K562 (cell line): ENCODE measurements at regions not wholly inside any gene's neighbourhood (a gene's known extent, or its start where the extent isn't known, plus 50 kb on each side); places are given as distances from the start of the nearest gene placed in this dataset.

Source experiments
- ATAC-seq: fragments of 200-7000 bp; cut with Tn5 transposase; 3 replicates; pipeline ENCODE4 v1.9.1; 2020; ENCODE audit warnings: moderate library complexity
- BruUV-seq: library from RNA; stranded (reverse); fragments of 400-500 nt; replicated peaks from 2 replicates; lab custom pipeline; 2021; lab: Mats Ljungman, UMichigan
- CTCF ChIA-PET: fragments of 300-600 bp; formaldehyde crosslinking; extraction: SDS; loops from one replicate; lab custom pipeline; 2021; ENCODE audit warnings: low intra/inter-chr PET ratio; lab: Yijun Ruan, JAX
- POLR2A ChIA-PET: fragments of 300-600, 350-650 bp; sonication (Branson Sonifier 250); formaldehyde crosslinking; extraction: SDS; loops from one replicate; lab custom pipeline; 2021; ENCODE audit warnings: antibody characterized with exemption, inconsistent platforms; lab: Yijun Ruan, JAX
- DNase-seq, 4 experiments: peaks; one replicate each; pipeline versions ENCODE4 v3.0.0 to v3.0.0-alpha.2; 2011 to 2018; ENCODE audit warnings: low spot score in 3 of 4, mixed read lengths in 3 of 4; ENCODE audit errors: extremely low read depth in 1 of 4
- FAIRE-seq: peaks from 2 replicates; lab custom pipeline; 2011; peaks lifted over from hg19 to GRCh38; lab: Jason Lieb, UNC
- H2AFZ ChIP-seq: 2 replicates; pipeline ENCODE4 v1.6.0; 2011; ENCODE audit warnings: low read depth, low read length, control low read depth, inconsistent platforms
- H3K27ac ChIP-seq: fragments of 200-600 bp; 3 replicates; pipeline ENCODE4 v1.8.0; 2011; ENCODE audit warnings: low read depth, mild to moderate bottlenecking, control low read depth, inconsistent platforms, low read length, moderate library complexity, mixed read lengths; ENCODE audit errors: extremely low read depth
- H3K27me3 ChIP-seq, 2 experiments: fragments of 300-600 bp in 1 of 2; 2 replicates in 1 of 2; 3 replicates in 1 of 2; pipeline versions ENCODE4 v1.6.0 to v1.8.0; 2011; ENCODE audit warnings: inconsistent platforms in 2 of 2, low read length in 2 of 2, mild to moderate bottlenecking in 1 of 2, mixed read lengths in 1 of 2, moderate library complexity in 1 of 2; ENCODE audit not compliant: control insufficient read depth in 2 of 2, insufficient read depth in 2 of 2
- H3K36me3 ChIP-seq: fragments of 300-600 bp; 3 replicates; pipeline ENCODE4 v1.8.0; 2011; ENCODE audit warnings: mild to moderate bottlenecking, low read length, inconsistent platforms; ENCODE audit not compliant: control insufficient read depth, insufficient read depth
- H3K4me1 ChIP-seq, 2 experiments: fragments of 200-600 bp in 1 of 2; replicated peaks in 1 of 2; 2 replicates in 1 of 2; 3 replicates in 1 of 2; pipeline versions ENCODE4 v1.5.1 to v1.8.0; 2011; ENCODE audit warnings: inconsistent platforms in 2 of 2, low read length in 2 of 2, mild to moderate bottlenecking in 1 of 2, mixed read lengths in 1 of 2, moderate library complexity in 1 of 2; ENCODE audit not compliant: control insufficient read depth in 2 of 2, insufficient read depth in 2 of 2
- H3K4me2 ChIP-seq: 2 replicates; pipeline ENCODE4 v1.6.1; 2011; ENCODE audit warnings: low read length, control low read depth, inconsistent platforms, mixed read lengths; ENCODE audit not compliant: insufficient read depth
- H3K4me3 ChIP-seq: fragments of 200-600 bp; sonication (generic), shearing (Covaris generic); 2 replicates; pipeline ENCODE4 v1.5.1; 2016; ENCODE audit warnings: control low read depth, inconsistent platforms
- H3K79me2 ChIP-seq: fragments of 200-600 bp; 3 replicates; pipeline ENCODE4 v1.8.0; 2011; ENCODE audit warnings: low read length, inconsistent platforms; ENCODE audit not compliant: control insufficient read depth, insufficient read depth
- H3K9ac ChIP-seq, 2 experiments: 2 replicates each; pipeline versions ENCODE4 v1.6.0 to v1.6.1; 2011; ENCODE audit warnings: low read depth in 2 of 2, low read length in 2 of 2, control low read depth in 1 of 2, inconsistent platforms in 1 of 2, mild to moderate bottlenecking in 1 of 2, mixed read lengths in 1 of 2; ENCODE audit not compliant: insufficient read depth in 1 of 2
- H3K9me1 ChIP-seq: one replicate; pipeline ENCODE4 v1.6.0; 2011; ENCODE audit warnings: inconsistent platforms, mild to moderate bottlenecking, low read length, moderate library complexity; ENCODE audit not compliant: control insufficient read depth, insufficient read depth
- H3K9me3 ChIP-seq: replicated peaks from 2 replicates; pipeline ENCODE4 v1.5.1; 2011; ENCODE audit warnings: low read depth, low read length, inconsistent platforms; ENCODE audit not compliant: control insufficient read depth, insufficient read depth
- H4K20me1 ChIP-seq: replicated peaks from 2 replicates; pipeline ENCODE4 v1.6.1; 2011; ENCODE audit warnings: low read length, inconsistent platforms, mixed read lengths; ENCODE audit not compliant: control insufficient read depth, insufficient read depth
- BACH1 ChIP-seq: fragments of 200-800 bp; sonication (Bioruptor generic); IDR thresholded peaks from 2 replicates; pipeline ENCODE4 v1.6.1; 2016; ENCODE audit warnings: missing genetic modification characterization, missing compliant biosample characterization
- BHLHE40 ChIP-seq: IDR thresholded peaks from 2 replicates; pipeline ENCODE4 v1.6.1; 2011; ENCODE audit warnings: low read length, improper control_type of control experiment
- CBFA2T3 ChIP-seq: fragments of 450-650 bp; IDR thresholded peaks from 2 replicates; pipeline ENCODE4 v1.6.1; 2017
- ETV5 ChIP-seq: sonication (generic); formaldehyde crosslinking; IDR thresholded peaks from 2 replicates; pipeline ENCODE4 v1.4.0; 2020; ENCODE audit warnings: low read depth, mild to moderate bottlenecking, missing genetic modification reagents
- FIP1L1 ChIP-seq: fragments of 200-400 bp; formaldehyde crosslinking; IDR thresholded peaks from 2 replicates; pipeline ENCODE4 v1.6.1; 2018; ENCODE audit warnings: mild to moderate bottlenecking, low read depth, low read length; ENCODE audit not compliant: poor library complexity, severe bottlenecking
- GABPA ChIP-seq: fragments of 200-800 bp; sonication (Bioruptor generic); conservative IDR thresholded peaks from 2 replicates; pipeline ENCODE4 v1.6.1; 2016; ENCODE audit warnings: low read depth, missing genetic modification characterization, missing compliant biosample characterization
- GATAD2A ChIP-seq: fragments of 450-650 bp; IDR thresholded peaks from 2 replicates; pipeline ENCODE4 v1.6.1; 2017
- JUN ChIP-seq, 2 experiments: sonication (generic) in 1 of 2; formaldehyde crosslinking in 1 of 2; IDR thresholded peaks; 2 replicates each; pipeline versions ENCODE4 v1.6.1 to v1.8.0; 2012 to 2022; ENCODE audit warnings: borderline replicate concordance in 2 of 2, mild to moderate bottlenecking in 2 of 2, improper control_type of control experiment in 1 of 2, low read depth in 1 of 2, low read length in 1 of 2, missing genetic modification reagents in 1 of 2
- MTA2 ChIP-seq: fragments of 450-650 bp; IDR thresholded peaks from 2 replicates; pipeline ENCODE4 v1.6.1; 2016; ENCODE audit warnings: low read depth
- NCOA6 ChIP-seq: fragments of 450-650 bp; IDR thresholded peaks from 2 replicates; pipeline ENCODE4 v1.6.1; 2017; ENCODE audit warnings: mild to moderate bottlenecking
- PYGO2 ChIP-seq: fragments of 450-650 bp; IDR thresholded peaks from 2 replicates; pipeline ENCODE4 v1.6.1; 2016; ENCODE audit warnings: mild to moderate bottlenecking, missing genetic modification characterization, moderate library complexity, missing compliant biosample characterization
- SIN3B ChIP-seq: fragments of 450-650 bp; IDR thresholded peaks from 2 replicates; pipeline ENCODE4 v1.6.1; 2017; ENCODE audit warnings: low read depth, mild to moderate bottlenecking, moderate library complexity
- SMAD3 ChIP-seq: fragments of 450-650 bp; formaldehyde crosslinking; conservative IDR thresholded peaks from 2 replicates; pipeline ENCODE4 v1.4.0; 2020; ENCODE audit warnings: mild to moderate bottlenecking
- TAF7 ChIP-seq: fragments of 450-650 bp; IDR thresholded peaks from 2 replicates; pipeline ENCODE4 v1.6.1; 2016; ENCODE audit warnings: missing genetic modification characterization, missing compliant biosample characterization
- ZBTB8A ChIP-seq: fragments of 450-650 bp; IDR thresholded peaks from 2 replicates; pipeline ENCODE4 v1.6.1; 2018; ENCODE audit warnings: mild to moderate bottlenecking, moderate library complexity; ENCODE audit not compliant: partially characterized antibody
- ZKSCAN3 ChIP-seq: fragments of 250-450 bp; sonication (Bioruptor Pico); IDR thresholded peaks from 2 replicates; pipeline ENCODE4 v1.4.0; 2020
- ZNF431 ChIP-seq: sonication (generic); formaldehyde crosslinking; IDR thresholded peaks from 2 replicates; pipeline ENCODE4 v1.8.0; 2022; ENCODE audit warnings: mild to moderate bottlenecking, missing genetic modification reagents
- ZNF707 ChIP-seq: fragments of 250-450 bp; sonication (Bioruptor Pico); conservative IDR thresholded peaks from 2 replicates; pipeline ENCODE4 v1.8.0; 2022; ENCODE audit warnings: inconsistent platforms, mild to moderate bottlenecking, moderate library complexity
- ZNF780A ChIP-seq: fragments of 250-450 bp; sonication (Bioruptor Pico); IDR thresholded peaks from 2 replicates; pipeline ENCODE4 v1.5.0; 2021; ENCODE audit warnings: mild to moderate bottlenecking
- WGBS: fragments of 100-300 bp; shearing (Covaris generic); methylation state at CpG from one replicate; pipeline ENCODE4 v1.1.6; 2016; ENCODE audit warnings: low coverage, mixed read lengths; ENCODE audit not compliant: insufficient coverage; ENCODE audit errors: missing lambda C conversion rate; 5-methylcytosine and 5-hydroxymethylcytosine counted together
- in situ Hi-C: fragments of 300-500 bp; cut with MboI; formaldehyde crosslinking; loops from 4 replicates; pipeline ENCODE4 v1.15.0; 2018; ENCODE audit warnings: inconsistent platforms, mixed read lengths
- intact Hi-C: fragments of 100-400 bp; cut with micrococcal nuclease; formaldehyde crosslinking; loops from 2 replicates; pipeline ENCODE4 v1.14.2; 2022

DNA sequence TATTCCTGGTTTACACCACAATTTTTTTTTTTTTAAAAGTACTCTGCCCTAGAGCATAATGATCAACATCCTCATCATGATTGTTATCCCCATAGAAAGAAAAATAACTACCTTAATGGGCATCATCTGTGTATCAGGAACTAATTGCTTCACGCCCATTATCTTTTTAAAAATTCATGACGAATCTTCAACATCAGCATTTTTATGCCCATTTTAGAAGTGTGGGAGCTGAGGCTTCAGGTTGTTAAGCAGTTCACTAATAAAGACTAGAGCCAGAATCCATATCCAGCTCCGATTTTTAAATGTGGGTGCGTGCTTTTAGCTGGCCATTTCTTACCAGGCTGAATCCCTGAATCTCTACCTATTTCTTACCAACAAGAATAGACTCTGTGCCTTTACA, 92.9 kb upstream of the KCNA4 start:
- Histone ChIP-seq H3K79me2 (no peaks in the 10 kb centered on the region), H4K20me1 (no peaks in the 10 kb centered on the region), H3K4me1 (no peaks in the 10 kb centered on the region), H3K27me3 (no peaks in the 10 kb centered on the region), H2AFZ (no peak overlapping the region), H3K9me1 (no peaks in the 10 kb centered on the region), H3K4me3 (no peak overlapping the region), H3K36me3 (no peaks in the 10 kb centered on the region), H3K4me2 (no peak overlapping the region), H3K9me3 (no peaks in the 10 kb centered on the region), H3K9ac (no peak overlapping the region), H3K27ac (no peak overlapping the region)
- WGBS, result 0% methylated on average over 4 of the region's 4 CpGs
- DNase-seq (no peak), ATAC-seq (no peak), FAIRE-seq (no peak)
- intact Hi-C loops (no loop called here), in situ Hi-C loops (no loop called here)
- BruUV-seq, result no TSS peak
- CTCF ChIA-PET, result no interaction called here
- TF ChIP-seq SIN3B, result no peak
- no peak for TF ChIP-seq PYGO2
- no peak for TF ChIP-seq BACH1 (tag)
- POLR2A ChIA-PET, result no interaction called here

DNA sequence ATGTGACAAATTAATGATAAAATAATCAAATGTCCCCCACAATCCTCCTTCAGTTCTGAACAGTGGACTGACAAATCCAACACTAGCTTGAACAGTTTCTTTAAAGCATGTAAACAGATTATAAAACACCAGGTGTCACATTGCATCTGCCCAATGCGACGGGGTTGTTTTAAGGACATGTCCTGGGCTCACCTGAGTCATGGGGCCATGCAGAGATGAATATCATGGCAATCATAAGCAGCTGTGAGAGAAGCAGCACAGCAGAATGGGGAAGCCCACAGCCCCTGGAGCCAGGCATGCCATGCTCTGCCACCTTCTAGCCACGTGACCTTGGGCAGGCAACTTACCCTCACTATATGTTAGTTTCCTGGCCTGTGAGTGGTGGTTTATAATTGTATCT, 93.9 kb upstream of the KCNA4 start:
- intact Hi-C loops, result no loop called here
- POLR2A ChIA-PET, result no interaction called here
- CTCF ChIA-PET, result no interaction called here
- FAIRE-seq (no peak), ATAC-seq (no peak), DNase-seq (no peak)
- Histone ChIP-seq H4K20me1 (no peaks in the 10 kb centered on the region), H3K27me3 (no peaks in the 10 kb centered on the region), H2AFZ (no peak overlapping the region), H3K9ac (no peak overlapping the region), H3K4me3 (no peak overlapping the region), H3K36me3 (no peaks in the 10 kb centered on the region), H3K9me3 (no peaks in the 10 kb centered on the region), H3K9me1 (no peaks in the 10 kb centered on the region), H3K4me1 (no peaks in the 10 kb centered on the region), H3K79me2 (no peaks in the 10 kb centered on the region), H3K4me2 (no peak overlapping the region), H3K27ac (no peak overlapping the region)
- in situ Hi-C loops, result no loop called here
- BruUV-seq, result no TSS peak
- WGBS, result 0% methylated on average over 3 of the region's 3 CpGs
- TF ChIP-seq BHLHE40 (no peak), ZKSCAN3 (no peak), JUN (IDR thresholded peaks at IDR 0.05; ENCODE audit: borderline replicate concordance, low read depth, low read length) (no peak), JUN (CRISPR knock-in tag; IDR thresholded peaks at IDR 0.05; ENCODE audit: borderline replicate concordance) (no peak), NCOA6 (no peak), ETV5 (no peak), TAF7 (tag) (no peak), FIP1L1 (no peak), ZNF780A (CRISPR knock-in tag) (no peak), GABPA (tag) (no peak), ZBTB8A (no peak), MTA2 (no peak), GATAD2A (no peak), ZNF431 (no peak), SMAD3 (CRISPR knock-in tag) (no peak), ZNF707 (CRISPR knock-in tag) (no peak), CBFA2T3 (no peak)
